ENCODE measurements at regions not wholly inside any gene's neighbourhood (a gene's known extent, or its start where the extent isn't known, plus 50 kb on each side); places are given as distances from the start of the nearest gene placed in this dataset.

GRCh38 chr9:86648156-86648827, 294.1 kb upstream of the TUT7 start:
- Histone ChIP-seq H3K36me3 (ENCODE audit: control insufficient read depth, low read depth, low read length) (no peaks in the 10 kb centered on the region), H3K27me3 (ENCODE audit: control insufficient read depth, insufficient read depth, low read length) (no peaks in the 10 kb centered on the region), H3K27ac (ENCODE audit: low read length) (no peak overlapping the region), H3K9ac (ENCODE audit: low read length) (no peak overlapping the region), H3K4me3 (ENCODE audit: low read length) (no peak overlapping the region), H3K9me3 (ENCODE audit: control insufficient read depth, low read depth, low read length) (no peaks in the 10 kb centered on the region), H3K4me1 (ENCODE audit: control insufficient read depth, low read depth, low read length) (peaks cover 8% of the 10 kb centered on the region)

DNA sequence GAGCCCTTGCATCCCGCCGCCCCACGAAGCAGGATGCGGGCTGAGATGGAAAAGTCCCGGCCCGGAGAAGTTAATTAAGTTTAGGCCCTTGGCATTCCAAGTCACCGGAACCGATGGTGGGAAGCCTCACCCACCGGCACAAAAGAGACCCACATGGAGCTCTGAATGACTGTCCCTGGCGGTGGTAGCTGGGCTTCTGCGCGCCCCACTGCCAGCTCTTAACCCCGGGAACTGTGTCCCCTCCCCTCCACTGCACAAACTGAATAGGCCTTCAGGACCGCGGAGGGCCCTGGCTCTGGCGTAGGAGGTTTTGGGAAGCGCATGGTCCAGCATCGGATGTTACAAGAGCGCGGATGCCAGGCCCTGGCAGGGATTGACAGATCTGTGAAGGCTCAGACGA, 291.1 kb upstream of the TUT7 start:
- peaks cover 8% of the 10 kb centered on the region for H3K4me1 ChIP-seq (ENCODE audit: control insufficient read depth, low read depth, low read length)
- no peak overlapping the region for H3K27ac ChIP-seq (ENCODE audit: low read length)
- no peaks in the 10 kb centered on the region for H3K27me3 ChIP-seq (ENCODE audit: control insufficient read depth, insufficient read depth, low read length)
- H3K4me3 ChIP-seq (ENCODE audit: low read length), result no peak overlapping the region
- no peak overlapping the region for H3K9ac ChIP-seq (ENCODE audit: low read length)
- H3K36me3 ChIP-seq (ENCODE audit: control insufficient read depth, low read depth, low read length), result no peaks in the 10 kb centered on the region
- H3K9me3 ChIP-seq (ENCODE audit: control insufficient read depth, low read depth, low read length), result no peaks in the 10 kb centered on the region

DNA sequence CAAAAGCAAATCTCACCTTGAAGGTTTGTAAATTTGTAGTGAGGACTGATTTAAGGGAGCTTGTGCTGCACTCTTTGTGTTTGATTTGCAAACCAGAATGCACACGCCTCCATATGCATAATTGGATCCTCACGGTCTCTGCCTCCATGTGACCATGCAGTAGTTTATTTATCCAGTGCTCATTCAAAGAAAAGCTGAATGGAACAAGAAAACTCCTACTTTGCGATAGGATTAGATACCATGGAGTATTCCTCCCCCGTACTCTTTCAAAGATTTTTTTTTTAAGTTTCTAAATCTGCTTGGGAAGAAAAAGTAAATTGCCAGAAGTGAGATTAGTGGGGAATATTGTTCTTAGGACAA, 290.4 kb upstream of the TUT7 start:
- Histone ChIP-seq H3K9ac (ENCODE audit: low read length) (no peak overlapping the region), H3K9me3 (ENCODE audit: control insufficient read depth, low read depth, low read length) (no peaks in the 10 kb centered on the region), H3K4me3 (ENCODE audit: low read length) (no peak overlapping the region), H3K36me3 (ENCODE audit: control insufficient read depth, low read depth, low read length) (no peaks in the 10 kb centered on the region), H3K27me3 (ENCODE audit: control insufficient read depth, insufficient read depth, low read length) (no peaks in the 10 kb centered on the region), H3K27ac (ENCODE audit: low read length) (no peak overlapping the region), H3K4me1 (ENCODE audit: control insufficient read depth, low read depth, low read length) (peaks cover 8% of the 10 kb centered on the region)

GRCh38 chr9:86643946-86644674, 289.9 kb upstream of the TUT7 start:
- no peak overlapping the region for H3K9ac ChIP-seq (ENCODE audit: low read length)
- peaks cover 8% of the 10 kb centered on the region for H3K4me1 ChIP-seq (ENCODE audit: control insufficient read depth, low read depth, low read length)
- H3K36me3 ChIP-seq (ENCODE audit: control insufficient read depth, low read depth, low read length), result no peaks in the 10 kb centered on the region
- H3K4me3 ChIP-seq (ENCODE audit: low read length), result no peak overlapping the region
- no peaks in the 10 kb centered on the region for H3K27me3 ChIP-seq (ENCODE audit: control insufficient read depth, insufficient read depth, low read length)
- H3K27ac ChIP-seq (ENCODE audit: low read length), result no peak overlapping the region
- no peaks in the 10 kb centered on the region for H3K9me3 ChIP-seq (ENCODE audit: control insufficient read depth, low read depth, low read length)

GRCh38 chr9:86642721-86643120, 288.5 kb upstream of the TUT7 start:
- Histone ChIP-seq H3K9ac (ENCODE audit: low read length) (no peak overlapping the region), H3K27ac (ENCODE audit: low read length) (no peak overlapping the region), H3K9me3 (ENCODE audit: control insufficient read depth, low read depth, low read length) (no peaks in the 10 kb centered on the region), H3K36me3 (ENCODE audit: control insufficient read depth, low read depth, low read length) (no peaks in the 10 kb centered on the region), H3K4me1 (ENCODE audit: control insufficient read depth, low read depth, low read length) (peaks cover 8% of the 10 kb centered on the region), H3K27me3 (ENCODE audit: control insufficient read depth, insufficient read depth, low read length) (no peaks in the 10 kb centered on the region), H3K4me3 (ENCODE audit: low read length) (no peak overlapping the region)

- no peaks in the 10 kb centered on the region for H3K9me3 ChIP-seq (ENCODE audit: control insufficient read depth, low read depth, low read length)
- H3K4me1 ChIP-seq (ENCODE audit: control insufficient read depth, low read depth, low read length), result peaks cover 8% of the 10 kb centered on the region
- no peak overlapping the region for H3K9ac ChIP-seq (ENCODE audit: low read length)
- no peaks in the 10 kb centered on the region for H3K36me3 ChIP-seq (ENCODE audit: control insufficient read depth, low read depth, low read length)
- no peaks in the 10 kb centered on the region for H3K27me3 ChIP-seq (ENCODE audit: control insufficient read depth, insufficient read depth, low read length)
- no peak overlapping the region for H3K4me3 ChIP-seq (ENCODE audit: low read length)
- no peak overlapping the region for H3K27ac ChIP-seq (ENCODE audit: low read length)
Measured at GRCh38 chr9:86641970-86642369, 287.8 kb upstream of the TUT7 start.

DNA sequence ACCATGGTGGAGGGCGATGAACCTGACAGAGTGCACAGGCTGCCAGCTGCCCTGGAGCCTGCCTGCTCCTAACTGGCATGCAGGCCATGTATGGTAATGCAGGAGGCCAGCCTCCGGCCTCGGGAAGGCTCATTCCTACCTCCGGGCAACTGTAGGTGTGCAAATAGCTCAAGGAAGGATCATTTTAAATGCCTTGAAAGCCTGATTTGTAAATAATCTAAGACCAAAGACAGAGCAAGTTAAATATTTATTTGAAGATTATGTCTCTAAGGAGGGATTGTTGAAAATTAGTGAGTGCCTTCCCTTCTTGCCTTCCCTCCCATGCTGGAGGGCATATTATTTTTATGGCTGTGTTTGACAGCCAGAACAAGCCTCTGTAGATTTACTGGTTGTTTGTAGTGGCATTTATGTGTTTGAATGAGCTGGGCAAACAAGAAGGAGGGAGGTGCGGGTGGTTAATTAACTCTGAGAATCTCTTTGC, 285.7 kb upstream of the TUT7 start:
- Histone ChIP-seq H3K36me3 (ENCODE audit: control insufficient read depth, low read depth, low read length) (no peaks in the 10 kb centered on the region), H3K27me3 (ENCODE audit: control insufficient read depth, insufficient read depth, low read length) (no peaks in the 10 kb centered on the region), H3K4me1 (ENCODE audit: control insufficient read depth, low read depth, low read length) (peaks cover 8% of the 10 kb centered on the region), H3K27ac (ENCODE audit: low read length) (no peak overlapping the region), H3K4me3 (ENCODE audit: low read length) (no peak overlapping the region), H3K9ac (ENCODE audit: low read length) (no peak overlapping the region), H3K9me3 (ENCODE audit: control insufficient read depth, low read depth, low read length) (no peaks in the 10 kb centered on the region)

DNA sequence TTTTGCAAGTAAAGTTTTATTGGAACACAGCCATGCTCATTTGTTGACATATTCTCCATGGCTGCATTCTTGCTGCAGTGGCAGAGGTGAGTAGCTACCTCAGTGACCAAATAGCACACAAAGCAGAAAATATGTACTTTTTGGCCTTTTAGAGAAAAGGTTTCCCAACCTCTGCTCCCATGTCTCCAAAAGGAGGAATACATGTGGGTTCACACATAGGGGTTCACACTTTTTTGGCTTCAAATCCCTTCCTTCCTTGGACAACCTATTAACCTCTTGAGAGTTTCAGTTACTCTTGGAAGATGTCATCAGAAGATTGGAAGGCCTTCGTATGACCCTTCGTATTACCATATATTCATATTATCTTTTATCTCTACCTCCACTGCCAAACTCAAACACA, 285.1 kb upstream of the TUT7 start:
- H3K9me3 ChIP-seq (ENCODE audit: control insufficient read depth, low read depth, low read length), result no peaks in the 10 kb centered on the region
- no peaks in the 10 kb centered on the region for H3K36me3 ChIP-seq (ENCODE audit: control insufficient read depth, low read depth, low read length)
- no peak overlapping the region for H3K9ac ChIP-seq (ENCODE audit: low read length)
- H3K4me3 ChIP-seq (ENCODE audit: low read length), result no peak overlapping the region
- H3K27ac ChIP-seq (ENCODE audit: low read length), result no peak overlapping the region
- H3K27me3 ChIP-seq (ENCODE audit: control insufficient read depth, insufficient read depth, low read length), result no peaks in the 10 kb centered on the region
- peaks cover 3% of the 10 kb centered on the region for H3K4me1 ChIP-seq (ENCODE audit: control insufficient read depth, low read depth, low read length)

GRCh38 chr9:86638109-86638508, 283.9 kb upstream of the TUT7 start:
- Histone ChIP-seq H3K9me3 (ENCODE audit: control insufficient read depth, low read depth, low read length) (no peaks in the 10 kb centered on the region), H3K36me3 (ENCODE audit: control insufficient read depth, low read depth, low read length) (no peaks in the 10 kb centered on the region), H3K9ac (ENCODE audit: low read length) (no peak overlapping the region), H3K27me3 (ENCODE audit: control insufficient read depth, insufficient read depth, low read length) (no peaks in the 10 kb centered on the region), H3K27ac (ENCODE audit: low read length) (no peak overlapping the region), H3K4me1 (ENCODE audit: control insufficient read depth, low read depth, low read length) (no peaks in the 10 kb centered on the region), H3K4me3 (ENCODE audit: low read length) (no peak overlapping the region)

GRCh38 chr9:86637515-86637914, 283.3 kb upstream of the TUT7 start:
- Histone ChIP-seq H3K9me3 (ENCODE audit: control insufficient read depth, low read depth, low read length) (no peaks in the 10 kb centered on the region), H3K4me3 (ENCODE audit: low read length) (no peak overlapping the region), H3K27ac (ENCODE audit: low read length) (no peak overlapping the region), H3K4me1 (ENCODE audit: control insufficient read depth, low read depth, low read length) (no peaks in the 10 kb centered on the region), H3K27me3 (ENCODE audit: control insufficient read depth, insufficient read depth, low read length) (no peaks in the 10 kb centered on the region), H3K36me3 (ENCODE audit: control insufficient read depth, low read depth, low read length) (no peaks in the 10 kb centered on the region), H3K9ac (ENCODE audit: low read length) (no peak overlapping the region)

GRCh38 chr9:86636519-86636918, 282.3 kb upstream of the TUT7 start:
- H3K9ac ChIP-seq (ENCODE audit: low read length), result no peak overlapping the region

DNA sequence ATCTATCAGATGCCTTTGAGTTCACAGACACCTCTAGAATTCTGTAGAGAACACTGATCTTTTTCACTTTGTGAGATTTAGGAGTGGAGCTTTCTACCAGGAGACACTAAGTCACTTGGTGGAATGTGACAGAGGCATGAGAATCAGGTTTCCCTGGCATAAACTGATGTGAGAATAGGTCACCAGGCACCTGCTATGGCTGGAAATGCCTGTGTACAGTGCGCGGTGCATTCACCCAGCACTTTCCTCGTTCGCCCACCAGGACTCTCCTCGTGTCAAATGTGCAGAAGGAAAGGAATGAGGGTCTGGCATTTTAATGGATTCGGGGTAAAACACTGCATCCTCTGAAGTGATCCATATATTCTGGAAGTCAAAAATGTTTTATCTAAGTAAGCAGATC, 281.8 kb upstream of the TUT7 start:
- no peaks in the 10 kb centered on the region for H3K27me3 ChIP-seq (ENCODE audit: control insufficient read depth, insufficient read depth, low read length)
- no peak overlapping the region for H3K4me3 ChIP-seq (ENCODE audit: low read length)
- no peaks in the 10 kb centered on the region for H3K36me3 ChIP-seq (ENCODE audit: control insufficient read depth, low read depth, low read length)
- H3K9ac ChIP-seq (ENCODE audit: low read length), result no peak overlapping the region
- H3K9me3 ChIP-seq (ENCODE audit: control insufficient read depth, low read depth, low read length), result no peaks in the 10 kb centered on the region
- H3K27ac ChIP-seq (ENCODE audit: low read length), result no peak overlapping the region
- no peaks in the 10 kb centered on the region for H3K4me1 ChIP-seq (ENCODE audit: control insufficient read depth, low read depth, low read length)

More at GRCh38 chr9:86636519-86636918, 282.3 kb upstream of the TUT7 start:
- H3K9me3 ChIP-seq (ENCODE audit: control insufficient read depth, low read depth, low read length), result no peaks in the 10 kb centered on the region
- no peaks in the 10 kb centered on the region for H3K27me3 ChIP-seq (ENCODE audit: control insufficient read depth, insufficient read depth, low read length)
- no peaks in the 10 kb centered on the region for H3K4me1 ChIP-seq (ENCODE audit: control insufficient read depth, low read depth, low read length)
- H3K36me3 ChIP-seq (ENCODE audit: control insufficient read depth, low read depth, low read length), result no peaks in the 10 kb centered on the region
- no peak overlapping the region for H3K4me3 ChIP-seq (ENCODE audit: low read length)
- no peak overlapping the region for H3K27ac ChIP-seq (ENCODE audit: low read length)
